Transverse colon (tissue), 4 donors: ENCODE measurements at regions not wholly inside any gene's neighbourhood (a gene's known extent, or its start where the extent isn't known, plus 50 kb on each side); places are given as distances from the start of the nearest gene placed in this dataset.

Experiments
- DNase-seq: peaks from one replicate; pipeline ENCODE4 v3.0.0-alpha.2; 2019
- H3K27ac ChIP-seq, 4 donors: fragments of 200-600 bp; sonication (generic); 2 replicates each; pipeline ENCODE4 v1.5.1; 2016 to 2018; ENCODE audit warnings: inconsistent platforms in 4 of 4
- H3K27me3 ChIP-seq: fragments of 200-600 bp; sonication (generic); 2 replicates; pipeline ENCODE4 v1.5.1; 2017; ENCODE audit warnings: inconsistent platforms
- H3K36me3 ChIP-seq, 4 donors: fragments of 200-600 bp; sonication (generic); 2 replicates each; pipeline ENCODE4 v1.5.1; 2017 to 2019; ENCODE audit warnings: inconsistent platforms in 4 of 4
- H3K4me1 ChIP-seq, 4 donors: fragments of 200-600 bp; sonication (generic); 2 replicates each; pipeline ENCODE4 v1.5.1; 2017 to 2020; ENCODE audit warnings: inconsistent platforms in 4 of 4
- H3K4me3 ChIP-seq, 4 donors: fragments of 200-600 bp; sonication (generic); 1 replicate in 1 of 4; 2 replicates in 3 of 4; pipeline versions ENCODE4 v1.5.1 to v1.6.1; 2017 to 2019; ENCODE audit warnings: inconsistent platforms in 4 of 4
- H3K9me3 ChIP-seq, 2 donors: fragments of 200-600 bp; sonication (generic); 2 replicates each; pipeline ENCODE4 v1.5.1; 2017 to 2019; ENCODE audit warnings: inconsistent platforms in 2 of 2
- CTCF ChIP-seq, 5 experiments: fragments of 200-600 bp in 3 of 5; fragments of 450-650 bp in 2 of 5; sonication (generic) in 3 of 5; IDR thresholded peaks; 1 replicate in 2 of 5; 2 replicates in 3 of 5; pipeline ENCODE4 v1.5.1; 2016 to 2017; ENCODE audit warnings: antibody characterized with exemption in 5 of 5, inconsistent platforms in 3 of 5, mild to moderate bottlenecking in 2 of 5, moderate library complexity in 1 of 5
- EP300 ChIP-seq: sonication (generic); formaldehyde crosslinking; IDR thresholded peaks from one replicate; pipeline ENCODE4 v1.6.1; 2017; ENCODE audit warnings: antibody characterized with exemption, low read depth
- POLR2A ChIP-seq: fragments of 450-650 bp; IDR thresholded peaks from one replicate; pipeline ENCODE4 v1.6.1; 2016; ENCODE audit warnings: antibody characterized with exemption, mild to moderate bottlenecking, moderate library complexity
- POLR2AphosphoS5 ChIP-seq, 3 donors: sonication (generic); formaldehyde crosslinking; IDR thresholded peaks; one replicate each; pipeline ENCODE4 v1.6.1; 2016; ENCODE audit warnings: antibody characterized with exemption in 3 of 3
- WGBS, 2 donors: methylation state at CpG; one replicate each; pipeline ENCODE4 v1.1.5; 2018; ENCODE audit warnings: low coverage in 1 of 2; 5-methylcytosine and 5-hydroxymethylcytosine counted together
- in situ Hi-C, 4 donors: fragments of 200-750 bp; cut with MboI; loops; one replicate each; pipeline versions ENCODE4 v1.15.0 to v1.15.1; 2017; ENCODE audit warnings: low sequenced_read_pairs in 3 of 4, low pct_ligation_motif_present in 1 of 4, low pct_unique_long_range_greater_than_20kb in 1 of 4
- intact Hi-C: fragments of 100-400 bp; cut with DNase I; formaldehyde crosslinking; loops from one replicate; pipeline ENCODE4 v1.15.1; 2023; ENCODE audit warnings: low total_unique reads

GRCh38 chr12:127012109-127012508 is 1254.9 kb upstream of the TMEM132C start:
- Histone ChIP-seq H3K4me3 (no peak overlapping the region), H3K27ac (no peak overlapping the region), H3K27me3 (no peaks in the 10 kb centered on the region), H3K4me1 (peaks cover 0 to 10% (median 0%) of the 10 kb centered on the region in 4 donors), H3K9me3 (no peaks in the 10 kb centered on the region), H3K36me3 (no peaks in the 10 kb centered on the region)
- intact Hi-C loops = no loop called here
- TF ChIP-seq POLR2AphosphoS5 (IDR thresholded peaks at IDR 0.05) (no peak), EP300 (no peak), CTCF (IDR thresholded peaks at IDR 0.05) (no peak), POLR2A (no peak)
- in situ Hi-C loops = no loop called here
- DNase-seq = no peak
- WGBS, 2 donors = 91 to 94% methylated on average over 3 of the region's 3 CpGs

- peak overlapping the region in 2 of 4 donors; percentile 45 to 71 for H3K27ac ChIP-seq
- 43 to 57% methylated on average over 4 of the region's 4 CpGs for WGBS, 2 donors
- peaks cover 0 to 10% (median 0%) of the 10 kb centered on the region in 4 donors for H3K4me1 ChIP-seq
- DNase-seq = no peak
- no peak overlapping the region for H3K4me3 ChIP-seq
- in situ Hi-C loops (no loop called here), intact Hi-C loops (no loop called here)
- H3K27me3 ChIP-seq = no peaks in the 10 kb centered on the region
- no peaks in the 10 kb centered on the region for H3K9me3 ChIP-seq
- TF ChIP-seq POLR2AphosphoS5 (IDR thresholded peaks at IDR 0.05) (no peak), POLR2A (no peak), CTCF (IDR thresholded peaks at IDR 0.05) (no peak), EP300 (no peak)
- H3K36me3 ChIP-seq = no peaks in the 10 kb centered on the region
Observed at GRCh38 chr12:127013197-127013596, 1253.8 kb upstream of the TMEM132C start.

- WGBS, 2 donors = 43 to 60% methylated on average over 1 of the region's 1 CpG
Observed at GRCh38 chr12:127014079-127014478, 1252.9 kb upstream of the TMEM132C start.

GRCh38 chr12:127024791-127025190 is 1242.2 kb upstream of the TMEM132C start:
- Histone ChIP-seq H3K4me3 (no peak overlapping the region), H3K4me1 (no peaks in the 10 kb centered on the region), H3K9me3 (no peaks in the 10 kb centered on the region), H3K27me3 (no peaks in the 10 kb centered on the region), H3K36me3 (no peaks in the 10 kb centered on the region), H3K27ac (no peak overlapping the region)
- 73 to 92% methylated on average over 2 of the region's 2 CpGs for WGBS, 2 donors
- intact Hi-C loops = no loop called here
- in situ Hi-C loops = no loop called here
- no peak for DNase-seq
- TF ChIP-seq EP300 = no peak
- TF ChIP-seq POLR2A = no peak
- TF ChIP-seq CTCF (IDR thresholded peaks at IDR 0.05) = no peak
- TF ChIP-seq POLR2AphosphoS5 (IDR thresholded peaks at IDR 0.05) = no peak

More at GRCh38 chr12:127014079-127014478, 1252.9 kb upstream of the TMEM132C start:
- H3K27ac ChIP-seq = peak overlapping the region in 1 of 4 donors; percentile 71
- in situ Hi-C loops (no loop called here), intact Hi-C loops (no loop called here)
- no peaks in the 10 kb centered on the region for H3K36me3 ChIP-seq
- no peak overlapping the region for H3K4me3 ChIP-seq
- no peak for TF ChIP-seq EP300
- H3K27me3 ChIP-seq = no peaks in the 10 kb centered on the region
- DNase-seq = no peak
- peaks cover 0 to 6% (median 0%) of the 10 kb centered on the region in 4 donors for H3K4me1 ChIP-seq
- H3K9me3 ChIP-seq = no peaks in the 10 kb centered on the region

GRCh38 chr12:127025545-127025944 is 1241.4 kb upstream of the TMEM132C start:
- in situ Hi-C loops (no loop called here), intact Hi-C loops (no loop called here)
- Histone ChIP-seq H3K4me1 (no peaks in the 10 kb centered on the region), H3K36me3 (no peaks in the 10 kb centered on the region), H3K9me3 (no peaks in the 10 kb centered on the region), H3K27me3 (no peaks in the 10 kb centered on the region), H3K27ac (no peak overlapping the region), H3K4me3 (no peak overlapping the region)
- WGBS, 2 donors = 59 to 80% methylated on average over 1 of the region's 1 CpG
- DNase-seq = no peak
- TF ChIP-seq CTCF (IDR thresholded peaks at IDR 0.05) (no peak), POLR2A (no peak), POLR2AphosphoS5 (IDR thresholded peaks at IDR 0.05) (no peak), EP300 (no peak)
